HG02642 (cell line): ENCODE measurements at regions not wholly inside any gene's neighbourhood (a gene's known extent, or its start where the extent isn't known, plus 50 kb on each side); places are given as distances from the start of the nearest gene placed in this dataset.
"Not testable (repeated sequence)": the region's sequence is repeated elsewhere in the genome, so short reads cannot be mapped to it uniquely, and the experiment has no call there.

Source experiments
- ATAC-seq: cut with Tn5 transposase; IDR thresholded peaks from one replicate; pipeline ENCODE4 v1.9.1; 2021; ENCODE audit warnings: mild to moderate bottlenecking; ENCODE audit not compliant: unreplicated experiment, poor library complexity

DNA sequence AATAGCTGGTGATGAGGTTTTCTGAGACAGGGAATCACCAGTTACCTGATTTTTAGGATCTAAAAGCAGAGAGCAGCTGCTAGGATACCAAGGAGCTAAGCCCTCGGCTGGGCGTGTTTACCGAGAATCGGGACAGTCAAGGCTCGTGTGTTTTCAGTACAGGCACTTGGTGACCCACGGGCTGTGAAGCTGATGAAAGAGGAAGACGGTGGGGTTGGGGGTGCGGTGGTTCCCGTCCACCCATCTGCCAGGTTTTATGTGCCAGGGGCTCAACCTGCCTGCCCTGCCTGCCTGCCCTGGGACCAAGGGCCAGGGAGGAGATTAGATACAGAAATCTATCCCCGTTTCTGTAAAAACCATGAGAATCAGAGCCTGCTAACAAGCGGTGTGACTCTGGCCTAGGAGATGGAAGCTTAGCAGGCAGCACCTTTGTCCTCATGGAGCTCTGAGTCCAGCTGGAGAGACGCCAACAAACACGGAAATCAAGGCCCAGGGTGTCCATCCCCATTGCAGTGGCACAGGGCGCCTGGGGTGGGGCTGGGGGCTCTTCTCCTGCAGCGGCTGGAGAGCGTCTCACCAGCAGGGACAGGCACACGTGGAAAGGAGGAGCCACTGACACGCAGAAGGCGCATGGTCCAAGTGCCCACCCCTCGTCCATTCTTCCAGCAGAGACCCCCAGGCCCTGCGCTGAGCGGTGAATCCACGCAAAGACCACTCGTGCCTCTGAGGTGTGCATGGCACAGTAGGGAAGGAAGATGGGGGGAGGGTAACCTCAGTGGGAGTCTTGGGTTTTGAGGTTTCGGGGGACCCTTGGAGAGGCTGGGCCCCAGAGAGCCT lies 265.0 kb upstream of the TCERG1L start:
- no peak for ATAC-seq

DNA sequence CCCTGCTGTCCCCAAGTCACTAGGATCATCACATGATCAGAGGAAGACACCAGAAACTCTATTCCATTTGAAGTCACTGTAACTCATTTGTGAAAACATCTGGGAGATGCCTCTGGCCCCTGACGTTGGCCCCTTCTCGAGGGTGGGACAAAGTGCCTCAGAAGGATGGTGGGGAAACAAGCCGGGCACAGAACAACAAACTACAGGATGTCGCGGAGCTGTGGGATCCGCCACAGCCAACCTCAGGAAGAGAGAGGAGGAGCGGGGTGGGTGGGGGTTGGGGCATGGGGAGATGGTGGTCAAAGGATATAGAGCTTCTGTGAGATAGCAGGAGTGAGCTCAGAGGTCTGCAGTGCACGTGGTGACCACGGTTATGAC lies 265.6 kb upstream of the TCERG1L start:
- no peak for ATAC-seq

DNA sequence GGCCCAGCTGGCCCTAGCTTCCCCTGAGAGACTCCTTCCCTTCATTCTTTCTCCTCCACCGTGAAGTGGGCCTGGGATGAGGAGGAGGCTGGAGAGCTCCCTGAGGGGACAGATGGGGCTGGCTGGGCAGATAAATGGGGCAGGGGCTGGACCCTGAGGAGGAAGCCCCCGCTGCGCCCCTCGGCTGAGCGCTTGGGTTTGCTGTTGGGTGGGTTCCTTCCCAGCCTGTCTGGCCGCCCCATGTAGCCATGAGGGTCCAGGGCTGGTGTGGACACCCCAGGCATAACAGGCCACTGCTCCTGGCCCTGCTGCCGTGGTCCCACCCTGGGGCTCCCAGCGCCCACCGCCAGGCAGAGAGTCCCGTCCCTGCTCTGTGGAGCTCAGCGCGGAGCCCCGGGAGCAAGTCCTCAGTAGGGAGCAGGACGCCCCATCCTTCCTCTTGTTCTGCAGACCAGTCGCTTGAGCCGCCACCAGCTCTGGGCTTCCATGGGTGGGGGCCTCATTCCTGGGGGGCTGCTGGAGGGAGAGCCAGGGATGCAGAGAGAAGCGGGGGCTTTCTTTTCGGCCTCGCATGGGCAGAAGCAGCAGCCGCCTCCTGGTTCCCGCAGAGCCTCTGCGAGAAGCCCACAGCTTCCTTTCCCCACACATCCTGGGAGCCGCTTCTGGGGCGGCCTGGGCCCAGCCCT lies 266.4 kb upstream of the TCERG1L start:
- ATAC-seq: no peak

DNA sequence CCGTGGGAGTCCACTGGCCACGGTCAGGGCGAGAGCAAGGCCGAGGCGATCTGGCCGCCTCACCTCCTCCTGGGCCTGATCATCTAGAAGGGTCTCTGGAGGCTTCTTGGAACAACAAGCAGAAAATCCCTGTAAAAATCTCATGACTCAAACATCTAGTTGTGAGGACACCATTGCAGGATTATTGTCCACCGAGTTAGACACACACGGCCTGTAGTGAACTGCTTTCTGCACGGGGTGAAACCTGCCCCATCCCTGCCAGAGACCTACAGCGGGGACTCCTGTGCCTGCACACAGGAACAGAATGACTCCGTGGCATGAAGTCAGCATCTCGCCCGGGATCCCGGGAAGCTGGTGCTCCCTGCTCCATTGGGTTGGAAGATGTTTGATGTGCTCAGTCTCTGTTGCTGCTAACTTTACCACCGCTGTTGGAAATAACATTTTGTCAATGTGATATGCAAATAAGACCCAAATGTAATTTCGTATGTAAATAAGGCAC lies 267.0 kb upstream of the TCERG1L start:
- no peak for ATAC-seq

DNA sequence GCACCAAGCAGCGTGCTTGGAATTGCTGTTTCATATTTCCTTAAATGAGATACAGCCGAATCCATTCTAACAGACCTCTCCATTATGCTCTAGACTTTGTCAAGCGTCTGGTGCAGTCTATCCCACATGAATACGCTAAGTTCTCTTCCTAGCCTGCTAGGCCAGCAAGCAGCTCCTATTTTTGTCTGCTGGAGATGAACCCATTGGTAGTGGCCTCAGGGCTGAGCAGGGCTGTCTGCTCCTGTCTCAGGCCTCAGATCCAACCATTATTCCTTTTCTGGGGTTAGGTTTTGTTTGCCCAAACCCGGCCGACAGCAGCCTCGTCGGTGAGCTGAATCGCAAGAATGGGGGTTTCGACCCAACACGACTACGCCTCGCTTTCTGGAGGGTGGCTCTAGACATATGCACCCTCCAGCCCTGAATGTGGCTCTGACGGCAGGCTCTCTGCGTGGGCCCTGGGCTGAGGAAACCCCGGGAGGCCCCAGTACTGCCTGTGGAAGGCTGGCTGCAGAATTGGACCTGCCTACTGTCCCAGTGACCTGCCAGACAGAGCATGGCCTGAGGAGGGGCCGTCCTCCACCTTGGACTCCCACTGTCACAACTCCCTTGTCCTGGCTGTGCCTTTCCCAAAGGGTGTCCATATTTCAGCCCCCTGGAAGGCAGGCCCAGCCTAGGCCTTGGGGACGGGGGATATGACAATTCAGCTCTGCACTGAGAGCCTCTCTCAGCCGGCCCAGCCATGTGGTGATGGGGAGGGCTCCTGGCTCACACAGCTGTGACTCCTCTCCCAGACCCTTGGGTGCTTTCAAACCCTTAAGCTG lies 267.9 kb upstream of the TCERG1L start:
- ATAC-seq: no peak

DNA sequence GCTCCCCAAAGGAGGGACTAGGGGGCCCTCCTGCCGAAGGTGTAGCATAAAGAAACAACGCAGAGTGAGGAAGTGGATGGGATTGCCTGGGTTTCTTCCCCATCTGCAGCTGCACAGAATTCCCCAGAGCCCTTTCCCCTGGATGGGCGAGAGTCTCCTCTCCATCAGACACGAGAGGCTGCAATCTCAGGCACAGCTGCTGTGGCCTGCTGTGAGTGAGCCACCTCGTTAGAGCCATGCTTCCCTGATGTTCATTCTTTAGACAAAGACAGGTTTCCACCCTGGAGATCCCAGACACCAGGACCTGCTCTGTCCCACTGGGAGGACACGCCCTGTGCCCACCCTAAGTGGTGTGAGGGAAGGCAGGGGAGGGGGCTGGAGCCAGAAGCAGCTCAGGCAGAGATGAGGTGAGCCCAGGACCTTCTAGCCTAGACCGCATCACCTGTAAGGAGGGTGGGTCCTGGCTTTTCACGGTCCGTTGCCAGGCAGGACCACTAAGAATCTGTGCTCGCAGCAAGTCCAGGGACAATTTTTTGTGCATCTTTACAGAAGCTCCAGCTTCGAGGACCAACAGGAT lies 268.6 kb upstream of the TCERG1L start:
- ATAC-seq: no peak

DNA sequence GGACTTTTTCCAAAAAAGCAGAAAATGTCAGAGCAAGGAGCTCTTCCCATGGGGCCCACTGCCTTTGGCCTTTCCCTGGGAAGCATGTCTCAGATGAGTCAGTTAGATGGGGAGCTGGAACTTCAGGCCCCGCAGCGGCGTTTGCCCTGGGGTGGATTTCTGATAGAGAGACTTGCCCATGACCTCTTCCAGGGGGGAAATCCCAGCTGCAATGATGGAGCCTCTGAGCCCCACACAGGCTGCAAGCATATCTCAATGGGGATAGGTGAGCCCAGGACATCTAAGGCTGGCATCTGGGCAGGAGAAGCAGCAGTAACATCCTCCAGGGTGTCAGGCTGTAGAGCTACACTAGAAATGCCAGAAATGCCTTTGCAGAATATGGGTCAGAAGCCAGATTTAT lies 269.2 kb upstream of the TCERG1L start:
- no peak for ATAC-seq

DNA sequence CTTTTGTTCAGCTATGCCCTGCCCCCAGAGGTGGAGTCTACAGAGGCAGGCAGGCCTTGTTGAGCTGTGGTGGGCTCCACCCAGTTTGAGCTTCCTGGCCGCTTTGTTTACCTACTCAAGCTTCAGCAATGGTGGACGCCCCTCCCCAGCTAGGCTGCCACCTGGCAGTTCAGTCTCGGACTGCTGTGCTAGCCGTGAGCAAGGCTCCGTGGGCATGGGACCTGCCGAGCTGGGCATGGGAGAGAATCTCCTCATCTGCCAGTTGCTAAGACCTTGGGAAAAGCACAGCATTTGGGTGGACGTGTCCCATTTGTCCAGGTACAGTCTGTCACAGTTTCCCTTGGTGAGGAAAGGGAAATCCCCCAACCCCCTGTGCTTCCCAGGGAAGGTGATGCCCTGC lies 270.0 kb upstream of the TCERG1L start:
- ATAC-seq: not testable (repeated sequence)

DNA sequence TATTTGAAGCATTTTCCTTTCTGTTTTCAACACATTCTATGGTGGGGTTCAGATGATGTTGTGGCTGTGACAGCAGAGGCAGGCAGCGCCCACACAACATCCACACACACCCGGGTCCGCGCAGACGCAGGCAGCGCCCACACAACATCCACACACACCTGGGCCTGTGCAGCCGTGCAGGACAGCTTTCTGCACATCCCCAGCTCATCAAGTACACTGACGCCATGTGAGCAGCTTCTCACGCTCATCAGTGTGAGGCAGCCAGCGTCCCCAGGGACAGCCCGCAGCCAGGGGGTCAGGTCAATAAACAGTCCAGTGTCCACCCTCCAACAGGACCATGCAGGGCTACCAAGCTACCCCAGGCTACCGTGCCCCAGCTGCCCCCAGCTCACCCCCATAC lies 272.8 kb upstream of the TCERG1L start:
- ATAC-seq: no peak

DNA sequence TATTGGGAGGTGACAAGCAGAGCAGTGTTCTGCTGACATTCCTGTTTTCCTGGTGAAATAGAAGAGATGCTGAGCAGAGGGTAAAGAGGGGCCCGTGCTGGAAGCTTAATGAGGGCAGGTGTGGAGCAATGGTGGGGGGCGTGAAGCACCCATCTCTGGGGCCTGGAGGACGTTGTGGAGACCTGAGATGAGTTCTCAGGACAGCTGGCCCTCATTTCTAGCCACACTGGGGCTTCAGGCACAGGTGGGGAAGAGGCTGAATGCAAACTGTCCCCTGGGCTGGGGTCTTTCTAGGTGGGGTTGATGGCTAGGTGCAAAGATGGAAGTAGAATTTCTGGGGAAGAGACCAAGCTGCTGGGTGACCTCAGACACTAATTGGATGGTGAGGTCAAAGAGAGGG lies 274.2 kb upstream of the TCERG1L start:
- no peak for ATAC-seq

DNA sequence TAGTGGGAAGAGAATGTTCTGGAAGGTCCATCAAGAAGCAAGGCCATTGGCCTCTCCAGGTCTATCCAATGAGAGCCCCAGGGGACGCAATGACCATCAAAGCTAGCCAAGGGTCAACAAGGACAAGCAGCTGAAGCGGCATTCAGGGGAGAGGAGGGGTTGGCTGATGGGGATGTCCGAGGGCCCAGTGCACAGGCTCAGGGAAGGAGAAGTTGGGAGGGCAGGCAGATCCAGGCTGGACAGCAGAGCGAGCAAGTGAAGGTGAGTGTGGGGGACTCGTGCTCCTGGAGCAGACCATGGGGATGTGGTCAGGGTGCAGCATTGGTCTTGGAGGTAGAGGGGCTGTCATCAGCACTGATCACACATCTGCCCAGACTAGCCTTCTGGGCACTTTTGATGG lies 275.4 kb upstream of the TCERG1L start:
- ATAC-seq: no peak

DNA sequence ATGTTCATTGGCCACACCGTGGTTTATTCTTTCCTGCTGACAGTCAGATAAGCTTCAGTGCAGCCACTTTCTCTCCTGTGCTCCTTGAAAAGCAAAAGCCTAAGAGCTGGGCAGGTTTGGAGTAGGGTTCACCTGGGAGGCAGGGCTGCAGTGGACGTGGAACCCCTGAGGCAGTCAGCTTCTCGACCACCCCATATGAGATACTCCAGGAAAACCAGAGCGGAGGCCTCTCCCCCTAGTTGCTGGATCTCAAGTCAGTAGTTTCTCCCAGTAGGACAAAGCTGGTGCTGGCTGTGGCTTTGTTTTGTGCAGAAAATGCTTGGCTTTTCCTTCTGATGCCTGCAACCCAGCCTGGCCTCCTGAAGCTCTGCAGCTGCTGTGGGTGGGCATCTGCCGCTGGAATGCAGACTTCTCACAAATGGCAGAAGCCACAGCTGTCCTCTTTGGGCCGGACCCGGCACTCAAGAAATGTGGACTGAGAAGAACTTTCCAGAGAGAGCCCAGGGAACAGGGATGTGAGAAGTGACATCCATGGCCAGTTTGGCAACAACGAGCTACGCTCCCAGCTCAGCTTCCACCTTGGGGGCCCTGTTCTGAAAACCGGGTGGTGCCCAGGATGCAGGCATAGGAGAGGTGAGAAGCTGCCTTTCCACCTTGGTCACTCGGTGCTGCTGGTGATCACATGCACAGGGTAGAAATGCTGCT lies 276.6 kb upstream of the TCERG1L start:
- ATAC-seq: no peak

DNA sequence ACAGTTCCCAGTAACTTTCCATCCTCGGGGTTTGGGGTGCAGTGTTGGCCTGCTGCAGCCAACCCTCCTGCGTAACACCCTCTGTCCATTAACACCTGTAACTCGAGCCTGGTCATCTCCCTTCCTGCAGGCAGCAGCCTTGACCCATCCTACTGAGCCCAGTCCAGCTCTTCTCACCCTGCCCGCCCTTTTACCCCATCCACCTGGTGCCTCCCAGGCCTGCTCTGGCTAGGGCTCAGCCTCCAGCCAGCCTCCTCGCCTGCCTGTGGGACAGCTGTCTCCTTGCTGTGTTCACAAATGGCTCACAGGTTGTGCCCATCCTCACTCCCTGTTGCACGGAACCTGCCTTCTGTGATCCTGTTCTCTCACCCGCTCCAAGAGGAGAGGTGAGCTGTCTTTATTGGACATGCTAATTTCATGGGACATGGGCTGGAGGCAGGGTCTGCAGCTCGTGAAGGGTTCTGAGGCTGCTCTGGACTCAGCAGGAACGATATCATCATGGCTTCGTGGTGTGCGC lies 277.2 kb upstream of the TCERG1L start:
- no peak for ATAC-seq

DNA sequence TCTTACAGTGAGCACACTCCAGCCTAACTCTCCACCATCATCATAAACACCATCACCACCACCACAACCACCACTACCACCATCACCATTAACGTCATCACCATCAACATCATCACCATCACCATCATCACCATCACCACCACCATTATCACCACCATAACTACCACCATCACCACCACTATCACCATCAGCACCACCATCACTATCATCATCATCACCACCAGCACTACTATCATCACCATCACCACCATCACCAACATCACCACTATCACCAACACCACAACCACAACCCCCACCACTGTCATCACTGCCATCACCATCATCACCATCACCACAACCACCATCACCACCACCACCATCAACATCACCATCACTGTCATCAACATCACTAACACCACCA lies 279.0 kb upstream of the TCERG1L start:
- no peak for ATAC-seq

DNA sequence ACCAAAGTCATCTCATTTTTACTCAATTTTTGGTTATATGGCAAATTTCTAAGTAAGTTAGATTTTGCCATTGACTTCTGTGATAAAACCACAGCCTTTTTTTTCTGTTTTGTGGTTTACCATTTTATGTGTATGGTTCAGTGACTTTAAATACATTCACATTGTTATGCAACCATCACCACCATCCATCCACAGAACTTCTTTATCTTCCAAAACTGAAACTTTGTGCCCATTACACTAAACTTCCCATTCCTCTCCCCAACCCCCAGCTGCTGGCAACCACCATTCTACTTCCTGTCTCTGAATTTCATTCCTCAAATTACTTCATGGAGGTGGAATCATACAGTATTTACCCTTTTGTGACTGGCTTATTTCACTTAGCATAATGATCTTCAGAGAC lies 280.4 kb upstream of the TCERG1L start:
- no peak for ATAC-seq

DNA sequence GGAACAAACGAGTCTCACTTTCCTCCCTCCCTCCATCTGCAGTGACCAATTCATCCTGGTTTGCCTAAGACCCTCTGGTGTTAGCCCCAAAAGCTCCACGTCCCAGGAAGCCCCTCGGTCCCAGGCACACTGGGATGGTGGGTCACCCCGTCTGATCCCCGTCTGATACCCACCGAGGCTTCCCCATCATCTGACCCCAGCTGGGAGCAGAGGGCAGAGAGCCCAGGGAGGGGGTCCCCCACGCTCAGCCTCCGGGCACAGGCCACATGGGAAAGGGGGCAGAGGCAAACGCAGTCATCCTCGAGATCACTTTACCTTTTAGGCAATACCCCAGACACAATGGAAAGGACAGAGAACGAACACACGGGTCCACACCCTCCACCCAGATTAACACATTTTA lies 291.6 kb upstream of the PPP2R2D start:
- no peak for ATAC-seq

DNA sequence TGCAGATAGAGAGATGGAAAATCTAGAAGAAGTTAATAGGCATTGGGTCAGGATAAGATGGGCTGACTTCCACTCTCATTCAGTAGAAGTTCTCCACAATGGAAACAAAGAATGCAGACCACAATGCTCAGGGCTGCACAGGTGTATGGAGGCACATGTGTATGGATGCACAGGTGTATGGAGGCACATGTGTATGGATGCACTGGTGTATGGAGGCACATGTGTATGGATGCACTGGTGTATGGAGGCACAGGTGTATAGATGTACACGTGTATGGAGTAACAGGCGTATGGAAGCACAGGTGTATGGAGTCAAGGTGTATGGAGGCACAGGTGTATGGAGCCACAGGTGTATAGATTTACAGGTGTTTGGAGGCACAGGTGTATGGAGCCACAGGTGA lies 285.7 kb upstream of the PPP2R2D start:
- ATAC-seq: no peak

DNA sequence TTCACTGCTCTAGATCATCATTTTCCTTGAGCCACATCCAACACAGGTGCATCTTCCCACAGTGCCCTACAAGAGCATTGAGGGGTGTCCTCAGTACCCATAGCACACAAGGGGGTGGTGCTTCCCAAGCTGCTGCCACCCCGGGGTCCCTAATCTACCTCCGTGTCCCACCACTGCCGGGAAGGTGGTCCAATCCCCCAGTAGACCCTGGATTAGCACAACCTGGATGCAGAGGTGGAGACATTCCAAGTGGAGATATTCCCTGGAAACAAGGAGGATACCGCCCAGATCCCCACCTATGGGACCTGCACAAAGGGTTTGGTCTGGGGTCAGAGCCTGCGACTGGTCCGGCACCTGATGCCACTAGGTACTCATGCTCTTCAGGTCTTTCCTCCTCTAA lies 284.8 kb upstream of the PPP2R2D start:
- no peak for ATAC-seq

DNA sequence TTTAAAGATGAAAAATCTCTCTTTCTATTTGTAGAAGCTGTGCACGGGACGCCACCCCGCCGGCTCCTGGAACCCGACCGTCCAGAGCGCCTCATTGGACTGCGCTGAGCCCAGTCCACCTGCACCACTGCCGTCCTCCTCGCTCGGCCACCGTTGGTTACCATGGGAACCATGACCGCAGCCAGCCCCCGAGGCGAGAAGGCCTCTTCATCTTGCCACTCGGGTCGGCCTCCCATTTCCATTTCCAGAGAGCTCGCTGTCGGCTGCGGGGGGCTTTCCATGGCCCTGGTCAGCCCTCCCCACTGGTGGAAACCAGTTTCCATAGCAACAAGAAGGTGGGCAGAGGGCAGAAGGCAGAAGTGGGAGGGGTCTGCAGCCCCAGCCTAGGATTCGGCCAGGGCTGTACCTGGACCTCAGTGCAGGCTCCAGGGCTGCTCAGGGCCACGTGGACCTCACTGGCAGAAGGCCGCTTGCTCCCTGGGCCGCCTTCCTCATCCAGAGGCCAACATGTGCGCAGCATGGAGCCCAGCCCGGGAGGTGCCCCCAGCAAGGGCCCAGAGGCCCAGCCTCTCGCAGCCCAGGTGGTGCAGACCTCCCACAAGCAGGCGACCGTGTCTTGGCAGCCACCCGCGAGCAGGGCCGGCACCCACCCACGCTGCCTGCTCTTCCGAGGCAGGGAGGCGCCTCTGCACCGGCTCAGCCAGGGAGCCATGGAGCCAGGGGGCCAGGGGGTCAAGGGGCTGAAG lies 283.5 kb upstream of the PPP2R2D start:
- ATAC-seq: no peak
